ENCODE measurements at regions not wholly inside any gene's neighbourhood (a gene's known extent, or its start where the extent isn't known, plus 50 kb on each side); places are given as distances from the start of the nearest gene placed in this dataset.

GRCh38 chr10:43942096-43942850 is 293.6 kb upstream of the ZNF32 start:
- no peak overlapping the region for H3K4me3 ChIP-seq (ENCODE audit: low read depth, low read length)
- DNase-seq (ENCODE audit: low read depth) = no peak
- no peak for TF ChIP-seq CTCF (IDR thresholded peaks at IDR 0.05; ENCODE audit: low read depth, low read length, missing control alignments)

- no peak for TF ChIP-seq CTCF (IDR thresholded peaks at IDR 0.05; ENCODE audit: low read depth, low read length, missing control alignments)
- H3K4me3 ChIP-seq (ENCODE audit: low read depth, low read length) = no peak overlapping the region
- DNase-seq (ENCODE audit: low read depth) = no peak
Measured at GRCh38 chr10:43940898-43941837, 292.5 kb upstream of the ZNF32 start.

DNA sequence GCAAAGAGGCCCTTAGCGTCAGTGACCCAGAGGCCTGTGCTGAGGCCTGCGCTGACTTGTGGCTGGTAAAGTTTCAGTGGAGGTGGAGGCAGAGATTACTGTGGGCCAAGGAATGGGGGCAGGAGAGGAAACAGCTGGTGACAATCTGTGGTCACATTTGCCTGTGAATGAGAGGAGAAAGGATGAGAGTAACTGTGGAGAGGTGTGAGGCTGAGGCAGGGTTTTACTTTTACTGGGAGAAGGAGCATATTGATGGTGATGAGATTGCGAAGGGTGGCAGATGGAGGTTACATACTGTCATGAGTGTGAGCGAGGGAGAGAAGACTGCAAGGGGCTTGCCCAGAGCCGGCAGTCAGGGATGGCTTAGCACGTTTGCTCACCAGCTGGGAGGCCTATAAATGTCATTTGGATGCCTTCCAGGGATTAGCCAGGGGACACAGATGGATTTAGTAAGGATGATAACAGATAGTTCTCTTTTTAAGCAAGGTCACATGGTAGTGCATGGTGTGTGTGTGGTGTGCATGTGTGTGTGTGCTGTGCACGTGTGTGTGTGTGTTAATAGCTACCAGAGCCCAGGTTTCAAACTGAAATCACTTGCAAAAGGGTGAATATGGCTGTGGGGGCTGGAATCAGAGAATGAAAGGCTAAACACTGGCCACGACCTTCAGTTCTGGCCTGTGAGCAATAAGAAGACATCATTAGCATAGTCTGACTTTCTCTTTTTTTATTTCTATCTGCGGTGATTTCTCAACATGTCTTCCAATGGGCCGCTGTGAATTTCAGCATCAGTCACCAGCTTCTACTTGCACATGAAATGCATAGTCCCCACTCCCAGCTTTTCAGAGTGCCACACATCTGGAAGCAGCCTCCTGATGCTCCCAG is 291.5 kb upstream of the ZNF32 start:
- no peak overlapping the region for H3K4me3 ChIP-seq (ENCODE audit: low read depth, low read length)
- no peak for TF ChIP-seq CTCF (IDR thresholded peaks at IDR 0.05; ENCODE audit: low read depth, low read length, missing control alignments)
- DNase-seq (ENCODE audit: low read depth) = no peak

DNA sequence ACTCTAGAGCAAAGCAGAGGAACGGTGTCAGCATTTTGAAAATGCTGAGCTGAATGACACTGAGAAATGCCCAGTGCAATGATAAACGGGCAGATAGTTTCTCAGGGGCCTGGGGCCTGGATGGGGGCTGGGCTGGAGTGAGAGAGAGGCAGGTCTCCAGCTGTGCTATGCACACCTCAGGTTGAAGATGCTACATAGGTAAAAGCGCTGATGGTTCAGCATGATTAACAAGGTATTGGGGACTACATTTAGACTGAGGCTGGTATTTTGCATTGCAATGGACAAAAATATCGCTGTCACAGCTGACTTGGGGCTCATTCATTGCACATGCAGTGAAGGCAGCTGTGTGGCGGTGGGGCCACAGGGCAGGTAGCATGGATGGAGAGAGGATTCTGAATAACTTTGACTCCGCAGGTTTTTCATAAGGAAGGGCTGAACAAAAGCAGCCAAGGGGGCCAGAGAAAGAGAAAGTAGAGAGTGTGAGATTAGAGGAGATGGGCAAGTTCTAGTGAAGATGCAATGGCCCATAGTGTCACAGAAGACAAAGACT is 290.8 kb upstream of the ZNF32 start:
- no peak for DNase-seq (ENCODE audit: low read depth)
- TF ChIP-seq CTCF (IDR thresholded peaks at IDR 0.05; ENCODE audit: low read depth, low read length, missing control alignments) = no peak
- no peak overlapping the region for H3K4me3 ChIP-seq (ENCODE audit: low read depth, low read length)

DNA sequence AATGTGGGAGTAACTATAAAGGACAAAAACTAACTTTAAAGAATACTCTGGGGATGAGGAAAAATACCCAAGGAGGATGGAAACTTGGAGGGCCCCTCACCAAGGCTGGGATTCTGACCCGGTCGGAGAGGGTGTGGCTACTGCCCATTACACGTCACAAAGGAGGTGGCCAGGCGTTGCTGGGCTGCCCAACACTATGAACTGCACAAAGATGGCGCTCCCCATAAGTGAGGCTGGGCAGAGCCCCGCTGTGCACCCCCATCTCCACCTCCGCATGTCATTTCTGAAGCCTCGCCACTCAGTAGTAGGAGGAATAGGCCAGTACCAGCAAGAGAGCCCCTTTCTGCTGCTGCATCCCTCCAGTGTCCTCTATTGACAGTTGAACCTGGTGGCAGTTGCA is 290.1 kb upstream of the ZNF32 start:
- DNase-seq (ENCODE audit: low read depth) = no peak
- no peak for TF ChIP-seq CTCF (IDR thresholded peaks at IDR 0.05; ENCODE audit: low read depth, low read length, missing control alignments)
- H3K4me3 ChIP-seq (ENCODE audit: low read depth, low read length) = no peak overlapping the region

GRCh38 chr10:43931308-43931930 is 282.7 kb upstream of the ZNF32 start:
- TF ChIP-seq CTCF (IDR thresholded peaks at IDR 0.05; ENCODE audit: low read depth, low read length, missing control alignments) = no peak
- no peak overlapping the region for H3K4me3 ChIP-seq (ENCODE audit: low read depth, low read length)
- no peak for DNase-seq (ENCODE audit: low read depth)

Data from GM12864 (cell line).